Liver (tissue), 7 donors: ENCODE measurements at regions not wholly inside any gene's neighbourhood (a gene's known extent, or its start where the extent isn't known, plus 50 kb on each side); places are given as distances from the start of the nearest gene placed in this dataset.

Experiments used
- DNase-seq: peaks from one replicate; pipeline ENCODE4 v3.0.0-alpha.2; 2017; ENCODE audit warnings: low spot score
- H3K27ac ChIP-seq, 2 donors: one replicate each; pipeline ENCODE4 v1.7.0; 2013; ENCODE audit warnings: inconsistent platforms in 2 of 2, low read length in 2 of 2, control low read depth in 1 of 2, low read depth in 1 of 2, mild to moderate bottlenecking in 1 of 2
- H3K27me3 ChIP-seq, 4 donors: one replicate each; pipeline versions ENCODE4 v1.6.1 to v1.7.0; 2013; ENCODE audit warnings: low read length in 3 of 4, inconsistent platforms in 1 of 4, mild to moderate bottlenecking in 1 of 4, moderate library complexity in 1 of 4; ENCODE audit not compliant: control insufficient read depth in 4 of 4, insufficient read depth in 4 of 4
- H3K36me3 ChIP-seq, 4 donors: one replicate each; pipeline versions ENCODE4 v1.6.1 to v1.7.0; 2013; ENCODE audit warnings: low read length in 3 of 4, mild to moderate bottlenecking in 3 of 4, low read depth in 1 of 4, moderate library complexity in 1 of 4; ENCODE audit not compliant: control insufficient read depth in 4 of 4, insufficient read depth in 3 of 4
- H3K4me1 ChIP-seq, 4 donors: one replicate each; pipeline versions ENCODE4 v1.6.1 to v1.7.0; 2013; ENCODE audit warnings: low read length in 3 of 4, mild to moderate bottlenecking in 3 of 4, moderate library complexity in 1 of 4; ENCODE audit not compliant: control insufficient read depth in 4 of 4, insufficient read depth in 4 of 4
- H3K4me3 ChIP-seq, 3 donors: one replicate each; pipeline versions ENCODE4 v1.6.1 to v1.7.0; 2013; ENCODE audit warnings: low read length in 3 of 3, control low read depth in 1 of 3, low read depth in 1 of 3, mild to moderate bottlenecking in 1 of 3
- H3K9ac ChIP-seq, 2 donors: one replicate each; pipeline ENCODE4 v1.7.0; 2013; ENCODE audit warnings: low read length in 2 of 2, mild to moderate bottlenecking in 2 of 2, moderate library complexity in 2 of 2, control low read depth in 1 of 2, low read depth in 1 of 2
- H3K9me3 ChIP-seq, 4 donors: one replicate each; pipeline versions ENCODE4 v1.6.1 to v1.7.0; 2013; ENCODE audit warnings: low read length in 3 of 4; ENCODE audit not compliant: control insufficient read depth in 4 of 4
- ATF3 ChIP-seq: IDR thresholded peaks from 2 replicates; pipeline ENCODE4 v1.6.1; 2016; ENCODE audit warnings: antibody characterized with exemption
- EGR1 ChIP-seq, 2 donors: IDR thresholded peaks; 2 replicates each; pipeline ENCODE4 v1.6.1; 2016 to 2018; ENCODE audit warnings: antibody characterized with exemption in 2 of 2, low read depth in 2 of 2
- FOXA1 ChIP-seq: IDR thresholded peaks from 2 replicates; pipeline ENCODE4 v1.6.1; 2016; ENCODE audit warnings: antibody characterized with exemption
- FOXA2 ChIP-seq: IDR thresholded peaks from 2 replicates; pipeline ENCODE4 v1.6.1; 2016; ENCODE audit warnings: antibody characterized with exemption
- GABPA ChIP-seq, 2 donors: IDR thresholded peaks in 1 of 2; conservative IDR thresholded peaks in 1 of 2; 2 replicates each; pipeline ENCODE4 v1.6.1; 2016; ENCODE audit warnings: antibody characterized with exemption in 2 of 2, mild to moderate bottlenecking in 1 of 2, moderate library complexity in 1 of 2
- HNF4A ChIP-seq, 2 donors: conservative IDR thresholded peaks; 2 replicates each; pipeline ENCODE4 v1.6.1; 2016; ENCODE audit warnings: antibody characterized with exemption in 2 of 2, mild to moderate bottlenecking in 2 of 2
- HNF4G ChIP-seq: IDR thresholded peaks from 2 replicates; pipeline ENCODE4 v1.6.1; 2016; ENCODE audit warnings: antibody characterized with exemption
- JUND ChIP-seq, 2 donors: IDR thresholded peaks; 2 replicates each; pipeline ENCODE4 v1.6.1; 2016; ENCODE audit warnings: antibody characterized with exemption in 2 of 2
- RAD21 ChIP-seq, 2 donors: IDR thresholded peaks; 2 replicates each; pipeline ENCODE4 v1.6.1; 2016; ENCODE audit warnings: antibody characterized with exemption in 2 of 2, mild to moderate bottlenecking in 2 of 2
- REST ChIP-seq: IDR thresholded peaks from 2 replicates; pipeline ENCODE4 v1.6.1; 2016; ENCODE audit warnings: antibody characterized with exemption, mild to moderate bottlenecking
- SP1 ChIP-seq: IDR thresholded peaks from 2 replicates; pipeline ENCODE4 v1.6.1; 2018; ENCODE audit warnings: antibody characterized with exemption, mild to moderate bottlenecking
- TAF1 ChIP-seq: conservative IDR thresholded peaks from 2 replicates; pipeline ENCODE4 v1.6.1; 2016; ENCODE audit warnings: antibody characterized with exemption, mild to moderate bottlenecking
- YY1 ChIP-seq: IDR thresholded peaks from 2 replicates; pipeline ENCODE4 v1.6.1; 2016; ENCODE audit warnings: antibody characterized with exemption, mild to moderate bottlenecking
- WGBS: extraction: QIAGEN DNeasy Blood & Tissue Kit; methylation state at CpG from one replicate; pipeline ENCODE4 v1.1.7; 2013; 5-methylcytosine and 5-hydroxymethylcytosine counted together
- donor health status: healthy.
- donor health status: healthy.
- donor health status: healthy.
- donor health status: healthy.

- WGBS, result 95% methylated on average over 4 of the region's 4 CpGs
These were observed 72.4 kb upstream of the SIRPA start for GRCh38 chr20:1822564-1823449.

GRCh38 chr20:1820138-1821079, 74.8 kb upstream of the SIRPA start:
- peak overlapping the region; percentile 33 to 42 for H3K27ac ChIP-seq
- H3K36me3 ChIP-seq, result no peaks in the 10 kb centered on the region
- DNase-seq, result no peak
- 83% methylated on average over 8 of the region's 8 CpGs for WGBS
- H3K9me3 ChIP-seq, result no peaks in the 10 kb centered on the region
- no peaks in the 10 kb centered on the region for H3K27me3 ChIP-seq
- TF ChIP-seq RAD21 (IDR thresholded peaks at IDR 0.05) (no peak), ATF3 (no peak)
- H3K9ac ChIP-seq, result no peak overlapping the region
- H3K4me3 ChIP-seq, result no peak overlapping the region
- H3K4me1 ChIP-seq, result peaks cover 0 to 4% (median 0%) of the 10 kb centered on the region in 4 donors

More at GRCh38 chr20:1822564-1823449, 72.4 kb upstream of the SIRPA start:
- H3K9ac ChIP-seq, result no peak overlapping the region
- H3K27ac ChIP-seq, result no peak overlapping the region
- H3K9me3 ChIP-seq, result no peaks in the 10 kb centered on the region
- H3K27me3 ChIP-seq, result no peaks in the 10 kb centered on the region
- TF ChIP-seq FOXA1 (no peak), REST (no peak), HNF4G (no peak), TAF1 (no peak), RAD21 (IDR thresholded peaks at IDR 0.05) (no peak), JUND (IDR thresholded peaks at IDR 0.05) (no peak), HNF4A (conservative IDR thresholded peaks at IDR 0.05) (no peak), YY1 (no peak), EGR1 (IDR thresholded peaks at IDR 0.05; ENCODE audit: low read depth in 2 of 2) (no peak), GABPA (IDR thresholded peaks at IDR 0.05 in 1 of 2, conservative IDR thresholded peaks at IDR 0.05 in 1 of 2) (no peak), SP1 (no peak), FOXA2 (no peak), ATF3 (no peak)
- DNase-seq, result no peak
- no peak overlapping the region for H3K4me3 ChIP-seq
- peaks cover 2 to 12% (median 6%) of the 10 kb centered on the region in 4 donors for H3K4me1 ChIP-seq
- H3K36me3 ChIP-seq, result no peaks in the 10 kb centered on the region
